SK-N-SH treated with all-trans-retinoic acid at 6 μM for 48 hours (cell line): ENCODE measurements at regions not wholly inside any gene's neighbourhood (a gene's known extent, or its start where the extent isn't known, plus 50 kb on each side); places are given as distances from the start of the nearest gene placed in this dataset.
"Not testable (repeated sequence)": the region's sequence is repeated elsewhere in the genome, so short reads cannot be mapped to it uniquely, and the experiment has no call there.

Experiments
- ATAC-seq: fragments of 200-7000 bp; cut with Tn5 transposase; 3 replicates; pipeline ENCODE4 v1.9.1; 2020; ENCODE audit warnings: mild to moderate bottlenecking, moderate library complexity
- ARNTL ChIP-seq: fragments of 450-650 bp; formaldehyde crosslinking; IDR thresholded peaks from 2 replicates; pipeline ENCODE4 v1.5.0; 2020; ENCODE audit warnings: low read depth, mild to moderate bottlenecking, moderate library complexity, borderline replicate concordance
- BACH2 ChIP-seq: fragments of 250-450 bp; sonication (Bioruptor Pico); IDR thresholded peaks from 2 replicates; pipeline ENCODE4 v1.9.0; 2021; ENCODE audit warnings: mild to moderate bottlenecking, borderline replicate concordance
- CSDC2 ChIP-seq: fragments of 250-450 bp; sonication (Bioruptor Pico); IDR thresholded peaks from 2 replicates; pipeline ENCODE4 v1.5.0; 2020; ENCODE audit warnings: mild to moderate bottlenecking, moderate library complexity
- ESRRG ChIP-seq: fragments of 250-450 bp; sonication (Bioruptor Pico); IDR thresholded peaks from 2 replicates; pipeline ENCODE4 v1.6.1; 2021; ENCODE audit warnings: mild to moderate bottlenecking
- GLIS3 ChIP-seq: fragments of 250-450 bp; sonication (Bioruptor Pico); IDR thresholded peaks from 2 replicates; pipeline ENCODE4 v1.5.0; 2020; ENCODE audit warnings: mild to moderate bottlenecking, moderate library complexity
- ISL1 ChIP-seq: fragments of 250-450 bp; sonication (Bioruptor Pico); IDR thresholded peaks from 2 replicates; pipeline ENCODE4 v2.1.2; 2022; ENCODE audit warnings: mild to moderate bottlenecking, moderate library complexity
- OSR1 ChIP-seq: fragments of 250-450 bp; sonication (Bioruptor Pico); IDR thresholded peaks from 2 replicates; pipeline ENCODE4 v1.8.0; 2022; ENCODE audit warnings: moderate library complexity, mild to moderate bottlenecking, inconsistent platforms
- POU6F1 ChIP-seq: fragments of 250-450 bp; sonication (Bioruptor Pico); IDR thresholded peaks from 2 replicates; pipeline ENCODE4 v1.8.0; 2021; ENCODE audit warnings: low read depth, mild to moderate bottlenecking, moderate library complexity, borderline replicate concordance
- PPARA ChIP-seq: fragments of 250-450 bp; sonication (Bioruptor Pico); IDR thresholded peaks from 2 replicates; pipeline ENCODE4 v1.5.0; 2020; ENCODE audit warnings: mild to moderate bottlenecking, borderline replicate concordance
- RARB ChIP-seq: fragments of 250-450 bp; sonication (Bioruptor Pico); IDR thresholded peaks from 2 replicates; pipeline ENCODE4 v1.8.0; 2021; ENCODE audit warnings: mild to moderate bottlenecking, moderate library complexity
- SNAI2 ChIP-seq: fragments of 250-450 bp; sonication (Bioruptor Pico); IDR thresholded peaks from 2 replicates; pipeline ENCODE4 v1.5.0; 2020; ENCODE audit warnings: mild to moderate bottlenecking, moderate library complexity
- TCF4 ChIP-seq: fragments of 250-450 bp; sonication (Bioruptor Pico); IDR thresholded peaks from 2 replicates; pipeline ENCODE4 v1.8.0; 2021; ENCODE audit warnings: mild to moderate bottlenecking, moderate library complexity, borderline replicate concordance
- TOX ChIP-seq: fragments of 250-450 bp; sonication (Bioruptor Pico); IDR thresholded peaks from 2 replicates; pipeline ENCODE4 v1.8.0; 2021; ENCODE audit warnings: mild to moderate bottlenecking, moderate library complexity, borderline replicate concordance
- TSHZ2 ChIP-seq: fragments of 250-450 bp; sonication (Bioruptor Pico); IDR thresholded peaks from 2 replicates; pipeline ENCODE4 v1.5.0; 2020; ENCODE audit warnings: mild to moderate bottlenecking, moderate library complexity
- ZC3H10 ChIP-seq: fragments of 250-450 bp; sonication (Bioruptor Pico); IDR thresholded peaks from 2 replicates; pipeline ENCODE4 v1.5.1; 2021; ENCODE audit warnings: mild to moderate bottlenecking, moderate library complexity
- ZFP3 ChIP-seq: fragments of 250-450 bp; sonication (Bioruptor Pico); IDR thresholded peaks from 2 replicates; pipeline ENCODE4 v1.5.0; 2020; ENCODE audit warnings: mild to moderate bottlenecking, moderate library complexity
- ZFP30 ChIP-seq: fragments of 450-650 bp; formaldehyde crosslinking; IDR thresholded peaks from 2 replicates; pipeline ENCODE4 v1.5.0; 2022; ENCODE audit warnings: mild to moderate bottlenecking, moderate library complexity
- ZNF565 ChIP-seq: fragments of 450-650 bp; formaldehyde crosslinking; conservative IDR thresholded peaks from 2 replicates; pipeline ENCODE4 v1.5.0; 2020; ENCODE audit warnings: low read depth, mild to moderate bottlenecking, moderate library complexity
- ZNF70 ChIP-seq: fragments of 450-650 bp; formaldehyde crosslinking; IDR thresholded peaks from 2 replicates; pipeline ENCODE4 v1.5.0; 2020; ENCODE audit warnings: mild to moderate bottlenecking, moderate library complexity
- ZNF8 ChIP-seq: fragments of 450-650 bp; formaldehyde crosslinking; IDR thresholded peaks from 2 replicates; pipeline ENCODE4 v1.5.0; 2020; ENCODE audit warnings: mild to moderate bottlenecking, moderate library complexity
- TF ChIP-seq, protein P1 (sequence below): fragments of 250-450 bp; sonication (Bioruptor Pico); IDR thresholded peaks from 2 replicates; pipeline ENCODE4 v1.5.1; 2020; ENCODE audit warnings: low read depth, mild to moderate bottlenecking, moderate library complexity
- TF ChIP-seq, protein P2 (sequence below): fragments of 250-450 bp; sonication (Bioruptor Pico); IDR thresholded peaks from 2 replicates; pipeline ENCODE4 v1.5.1; 2021; ENCODE audit warnings: mild to moderate bottlenecking, moderate library complexity
- TF ChIP-seq, protein P3 (sequence below): fragments of 250-450 bp; sonication (Bioruptor Pico); IDR thresholded peaks from 2 replicates; pipeline ENCODE4 v1.8.0; 2020; ENCODE audit warnings: mild to moderate bottlenecking, moderate library complexity, borderline replicate concordance

GRCh38 chr20:53666144-53666543 is 72.5 kb upstream of the ZNF217 start:
- TF ChIP-seq GLIS3 (no peak), TSHZ2 (CRISPR knock-in tag) (no peak), POU6F1 (CRISPR knock-in tag) (no peak), RARB (no peak), OSR1 (CRISPR knock-in tag) (no peak), ESRRG (CRISPR knock-in tag) (no peak), ZC3H10 (CRISPR knock-in tag) (no peak), ISL1 (no peak), ZFP3 (CRISPR knock-in tag) (no peak), ZFP30 (CRISPR knock-in tag) (no peak), ZNF70 (CRISPR knock-in tag) (no peak), SNAI2 (CRISPR knock-in tag) (no peak), ZNF565 (no peak), PPARA (CRISPR knock-in tag) (no peak), CSDC2 (no peak), ZNF8 (CRISPR knock-in tag) (no peak), BACH2 (CRISPR knock-in tag) (no peak)
- TF ChIP-seq, protein P1, sequence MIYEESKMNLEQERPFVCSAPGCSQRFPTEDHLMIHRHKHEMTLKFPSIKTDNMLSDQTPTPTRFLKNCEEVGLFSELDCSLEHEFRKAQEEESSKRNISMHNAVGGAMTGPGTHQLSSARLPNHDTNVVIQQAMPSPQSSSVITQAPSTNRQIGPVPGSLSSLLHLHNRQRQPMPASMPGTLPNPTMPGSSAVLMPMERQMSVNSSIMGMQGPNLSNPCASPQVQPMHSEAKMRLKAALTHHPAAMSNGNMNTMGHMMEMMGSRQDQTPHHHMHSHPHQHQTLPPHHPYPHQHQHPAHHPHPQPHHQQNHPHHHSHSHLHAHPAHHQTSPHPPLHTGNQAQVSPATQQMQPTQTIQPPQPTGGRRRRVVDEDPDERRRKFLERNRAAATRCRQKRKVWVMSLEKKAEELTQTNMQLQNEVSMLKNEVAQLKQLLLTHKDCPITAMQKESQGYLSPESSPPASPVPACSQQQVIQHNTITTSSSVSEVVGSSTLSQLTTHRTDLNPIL, result no peak
- TF ChIP-seq, all 23 proteins: peak for 0
- ATAC-seq, result no peak

DNA sequence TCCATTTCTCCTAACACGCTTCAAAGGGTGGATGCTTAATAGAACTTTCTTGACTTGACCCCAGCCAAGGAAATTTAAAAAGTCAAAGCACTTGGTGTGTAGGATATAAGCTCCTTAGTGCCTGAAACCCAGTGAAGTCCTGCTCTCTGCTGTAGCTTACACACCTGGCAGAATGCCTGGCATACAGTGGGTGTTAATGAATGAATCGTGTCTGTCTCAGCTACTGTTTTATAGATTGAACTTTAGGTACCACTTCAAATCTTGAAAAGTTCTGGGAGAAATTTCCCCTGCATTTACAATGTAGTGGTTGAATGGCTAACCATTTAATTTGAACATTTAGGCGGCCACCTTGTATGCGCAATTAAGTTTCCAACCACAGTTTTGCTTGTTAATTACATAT is 70.5 kb upstream of the ZNF217 start:
- no peak for ATAC-seq
- no peak for TF ChIP-seq TCF4
- TF ChIP-seq ZNF8 (CRISPR knock-in tag), result no peak
- no peak for TF ChIP-seq ZC3H10 (CRISPR knock-in tag)
- no peak for TF ChIP-seq ZNF565
- no peak for TF ChIP-seq ARNTL (CRISPR knock-in tag)
- no peak for TF ChIP-seq GLIS3
- TF ChIP-seq, protein P2, sequence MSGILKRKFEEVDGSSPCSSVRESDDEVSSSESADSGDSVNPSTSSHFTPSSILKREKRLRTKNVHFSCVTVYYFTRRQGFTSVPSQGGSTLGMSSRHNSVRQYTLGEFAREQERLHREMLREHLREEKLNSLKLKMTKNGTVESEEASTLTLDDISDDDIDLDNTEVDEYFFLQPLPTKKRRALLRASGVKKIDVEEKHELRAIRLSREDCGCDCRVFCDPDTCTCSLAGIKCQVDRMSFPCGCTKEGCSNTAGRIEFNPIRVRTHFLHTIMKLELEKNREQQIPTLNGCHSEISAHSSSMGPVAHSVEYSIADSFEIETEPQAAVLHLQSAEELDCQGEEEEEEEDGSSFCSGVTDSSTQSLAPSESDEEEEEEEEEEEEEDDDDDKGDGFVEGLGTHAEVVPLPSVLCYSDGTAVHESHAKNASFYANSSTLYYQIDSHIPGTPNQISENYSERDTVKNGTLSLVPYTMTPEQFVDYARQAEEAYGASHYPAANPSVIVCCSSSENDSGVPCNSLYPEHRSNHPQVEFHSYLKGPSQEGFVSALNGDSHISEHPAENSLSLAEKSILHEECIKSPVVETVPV (CRISPR knock-in tag), result no peak
- TF ChIP-seq OSR1 (CRISPR knock-in tag), result no peak
- no peak for TF ChIP-seq TSHZ2 (CRISPR knock-in tag)
- no peak for TF ChIP-seq POU6F1 (CRISPR knock-in tag)
- TF ChIP-seq ZFP30 (CRISPR knock-in tag), result no peak
- no peak for TF ChIP-seq TOX (CRISPR knock-in tag)
- TF ChIP-seq ISL1, result no peak
- no peak for TF ChIP-seq RARB
- TF ChIP-seq, protein P3, sequence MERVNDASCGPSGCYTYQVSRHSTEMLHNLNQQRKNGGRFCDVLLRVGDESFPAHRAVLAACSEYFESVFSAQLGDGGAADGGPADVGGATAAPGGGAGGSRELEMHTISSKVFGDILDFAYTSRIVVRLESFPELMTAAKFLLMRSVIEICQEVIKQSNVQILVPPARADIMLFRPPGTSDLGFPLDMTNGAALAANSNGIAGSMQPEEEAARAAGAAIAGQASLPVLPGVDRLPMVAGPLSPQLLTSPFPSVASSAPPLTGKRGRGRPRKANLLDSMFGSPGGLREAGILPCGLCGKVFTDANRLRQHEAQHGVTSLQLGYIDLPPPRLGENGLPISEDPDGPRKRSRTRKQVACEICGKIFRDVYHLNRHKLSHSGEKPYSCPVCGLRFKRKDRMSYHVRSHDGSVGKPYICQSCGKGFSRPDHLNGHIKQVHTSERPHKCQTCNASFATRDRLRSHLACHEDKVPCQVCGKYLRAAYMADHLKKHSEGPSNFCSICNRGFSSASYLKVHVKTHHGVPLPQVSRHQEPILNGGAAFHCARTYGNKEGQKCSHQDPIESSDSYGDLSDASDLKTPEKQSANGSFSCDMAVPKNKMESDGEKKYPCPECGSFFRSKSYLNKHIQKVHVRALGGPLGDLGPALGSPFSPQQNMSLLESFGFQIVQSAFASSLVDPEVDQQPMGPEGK (CRISPR knock-in tag), result no peak
- TF ChIP-seq ESRRG (CRISPR knock-in tag), result no peak
- TF ChIP-seq ZFP3 (CRISPR knock-in tag), result no peak

GRCh38 chr20:53663521-53663920 is 69.9 kb upstream of the ZNF217 start:
- not testable (repeated sequence) for ATAC-seq
